Panc1 (cell line): ENCODE measurements at regions not wholly inside any gene's neighbourhood (a gene's known extent, or its start where the extent isn't known, plus 50 kb on each side); places are given as distances from the start of the nearest gene placed in this dataset.

Experiments
- POLR2AphosphoS5 ChIP-seq: IDR thresholded peaks from 2 replicates; pipeline ENCODE4 v1.6.1; 2012; ENCODE audit warnings: mild to moderate bottlenecking, low read depth, low read length, moderate library complexity
- TF ChIP-seq, protein P1 (sequence below): fragments of 450-650 bp; IDR thresholded peaks from 2 replicates; pipeline ENCODE4 v1.5.1; 2017; ENCODE audit warnings: mild to moderate bottlenecking
- TF ChIP-seq, protein P2 (sequence below), 2 experiments: IDR thresholded peaks; 2 replicates each; pipeline ENCODE4 v1.6.1; 2011 to 2012; ENCODE audit warnings: low read depth in 2 of 2, control low read depth in 1 of 2, low read length in 1 of 2, mild to moderate bottlenecking in 1 of 2, moderate library complexity in 1 of 2; ENCODE audit not compliant: insufficient read depth in 1 of 2

GRCh38 chr19:57031106-57031505 lies 88.7 kb upstream of the USP29 start:
- TF ChIP-seq, protein P1, sequence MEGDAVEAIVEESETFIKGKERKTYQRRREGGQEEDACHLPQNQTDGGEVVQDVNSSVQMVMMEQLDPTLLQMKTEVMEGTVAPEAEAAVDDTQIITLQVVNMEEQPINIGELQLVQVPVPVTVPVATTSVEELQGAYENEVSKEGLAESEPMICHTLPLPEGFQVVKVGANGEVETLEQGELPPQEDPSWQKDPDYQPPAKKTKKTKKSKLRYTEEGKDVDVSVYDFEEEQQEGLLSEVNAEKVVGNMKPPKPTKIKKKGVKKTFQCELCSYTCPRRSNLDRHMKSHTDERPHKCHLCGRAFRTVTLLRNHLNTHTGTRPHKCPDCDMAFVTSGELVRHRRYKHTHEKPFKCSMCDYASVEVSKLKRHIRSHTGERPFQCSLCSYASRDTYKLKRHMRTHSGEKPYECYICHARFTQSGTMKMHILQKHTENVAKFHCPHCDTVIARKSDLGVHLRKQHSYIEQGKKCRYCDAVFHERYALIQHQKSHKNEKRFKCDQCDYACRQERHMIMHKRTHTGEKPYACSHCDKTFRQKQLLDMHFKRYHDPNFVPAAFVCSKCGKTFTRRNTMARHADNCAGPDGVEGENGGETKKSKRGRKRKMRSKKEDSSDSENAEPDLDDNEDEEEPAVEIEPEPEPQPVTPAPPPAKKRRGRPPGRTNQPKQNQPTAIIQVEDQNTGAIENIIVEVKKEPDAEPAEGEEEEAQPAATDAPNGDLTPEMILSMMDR = no peak
- TF ChIP-seq, protein P2, sequence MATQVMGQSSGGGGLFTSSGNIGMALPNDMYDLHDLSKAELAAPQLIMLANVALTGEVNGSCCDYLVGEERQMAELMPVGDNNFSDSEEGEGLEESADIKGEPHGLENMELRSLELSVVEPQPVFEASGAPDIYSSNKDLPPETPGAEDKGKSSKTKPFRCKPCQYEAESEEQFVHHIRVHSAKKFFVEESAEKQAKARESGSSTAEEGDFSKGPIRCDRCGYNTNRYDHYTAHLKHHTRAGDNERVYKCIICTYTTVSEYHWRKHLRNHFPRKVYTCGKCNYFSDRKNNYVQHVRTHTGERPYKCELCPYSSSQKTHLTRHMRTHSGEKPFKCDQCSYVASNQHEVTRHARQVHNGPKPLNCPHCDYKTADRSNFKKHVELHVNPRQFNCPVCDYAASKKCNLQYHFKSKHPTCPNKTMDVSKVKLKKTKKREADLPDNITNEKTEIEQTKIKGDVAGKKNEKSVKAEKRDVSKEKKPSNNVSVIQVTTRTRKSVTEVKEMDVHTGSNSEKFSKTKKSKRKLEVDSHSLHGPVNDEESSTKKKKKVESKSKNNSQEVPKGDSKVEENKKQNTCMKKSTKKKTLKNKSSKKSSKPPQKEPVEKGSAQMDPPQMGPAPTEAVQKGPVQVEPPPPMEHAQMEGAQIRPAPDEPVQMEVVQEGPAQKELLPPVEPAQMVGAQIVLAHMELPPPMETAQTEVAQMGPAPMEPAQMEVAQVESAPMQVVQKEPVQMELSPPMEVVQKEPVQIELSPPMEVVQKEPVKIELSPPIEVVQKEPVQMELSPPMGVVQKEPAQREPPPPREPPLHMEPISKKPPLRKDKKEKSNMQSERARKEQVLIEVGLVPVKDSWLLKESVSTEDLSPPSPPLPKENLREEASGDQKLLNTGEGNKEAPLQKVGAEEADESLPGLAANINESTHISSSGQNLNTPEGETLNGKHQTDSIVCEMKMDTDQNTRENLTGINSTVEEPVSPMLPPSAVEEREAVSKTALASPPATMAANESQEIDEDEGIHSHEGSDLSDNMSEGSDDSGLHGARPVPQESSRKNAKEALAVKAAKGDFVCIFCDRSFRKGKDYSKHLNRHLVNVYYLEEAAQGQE (IDR thresholded peaks at IDR 0.05; ENCODE audit: insufficient read depth in 1 of 2, low read depth in 2 of 2, low read length in 1 of 2) = no peak
- TF ChIP-seq POLR2AphosphoS5 = no peak
